ENCODE measurements at regions not wholly inside any gene's neighbourhood (a gene's known extent, or its start where the extent isn't known, plus 50 kb on each side); places are given as distances from the start of the nearest gene placed in this dataset.

DNA sequence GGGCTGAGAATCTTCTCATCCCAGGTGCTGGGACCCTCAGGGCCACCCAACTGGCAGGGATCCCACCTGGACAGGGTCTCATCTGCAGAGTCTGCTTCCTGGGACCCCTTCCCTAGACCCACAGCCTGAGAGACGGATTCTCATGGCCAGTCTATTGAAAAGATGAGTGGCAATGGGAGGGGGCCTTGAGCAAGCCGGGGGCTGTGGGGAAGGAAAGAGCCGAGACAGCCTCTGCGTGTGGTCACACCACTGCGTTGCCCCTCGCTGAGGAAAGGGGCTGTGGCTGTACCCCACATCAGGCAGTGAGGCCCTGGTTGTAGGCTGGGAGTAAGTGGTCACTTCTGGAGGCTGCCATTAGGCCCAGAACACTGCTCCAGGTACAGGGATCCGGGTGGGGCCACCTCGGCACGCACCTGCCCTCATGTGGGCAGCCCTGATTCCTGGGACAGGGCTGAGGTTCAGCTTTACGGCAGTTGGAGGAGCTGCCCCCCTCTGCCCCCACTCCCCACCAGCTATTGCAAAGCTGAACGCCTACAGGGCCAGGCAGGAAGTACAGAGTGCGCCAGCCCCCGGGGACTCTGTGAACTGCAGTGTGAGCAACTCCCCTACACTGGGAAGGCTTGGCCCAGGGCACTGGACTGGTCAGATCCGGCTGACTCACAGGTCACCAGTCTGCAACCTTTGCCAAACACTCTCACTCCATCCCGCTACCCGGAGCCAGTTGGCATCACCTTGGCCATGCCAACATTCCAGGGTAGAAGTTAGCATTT lies 106.9 kb downstream of the RIPK4 start:
- intact Hi-C loops (cut with DNase I) = no loop called here
- DNase-seq (ENCODE audit: low spot score) = no peak
- ATAC-seq = peak; percentile 78

DNA sequence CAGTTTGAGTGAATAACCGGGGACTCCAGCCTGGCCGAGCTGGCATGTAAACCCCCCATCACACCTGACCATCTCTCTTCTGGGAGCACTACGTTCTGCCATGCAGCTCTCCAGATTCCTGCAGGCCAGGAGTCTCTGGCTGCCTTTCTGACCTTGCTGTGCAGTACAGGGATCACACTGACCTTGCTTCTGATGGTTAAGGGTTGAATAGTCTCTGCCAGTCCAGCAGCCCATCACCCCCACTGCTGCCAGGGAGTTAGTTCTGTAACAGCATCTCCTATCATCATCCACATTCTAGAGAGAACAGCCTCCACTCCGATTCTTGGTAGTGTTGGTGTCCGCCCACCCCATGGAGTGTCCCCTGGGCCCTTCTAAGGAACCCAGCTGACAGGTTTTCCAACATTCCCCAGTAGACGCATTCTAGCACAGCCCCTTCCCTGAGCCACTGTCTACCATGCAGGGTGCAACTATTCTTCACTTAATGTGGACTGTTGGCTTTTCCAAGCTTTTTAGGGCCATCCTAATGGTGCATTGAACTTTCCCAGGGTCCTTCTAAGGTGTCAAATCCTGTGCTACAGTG lies 109.8 kb downstream of the RIPK4 start:
- intact Hi-C loops (cut with DNase I) = no loop called here
- DNase-seq (ENCODE audit: low spot score) = no peak
- no peak for ATAC-seq

DNA sequence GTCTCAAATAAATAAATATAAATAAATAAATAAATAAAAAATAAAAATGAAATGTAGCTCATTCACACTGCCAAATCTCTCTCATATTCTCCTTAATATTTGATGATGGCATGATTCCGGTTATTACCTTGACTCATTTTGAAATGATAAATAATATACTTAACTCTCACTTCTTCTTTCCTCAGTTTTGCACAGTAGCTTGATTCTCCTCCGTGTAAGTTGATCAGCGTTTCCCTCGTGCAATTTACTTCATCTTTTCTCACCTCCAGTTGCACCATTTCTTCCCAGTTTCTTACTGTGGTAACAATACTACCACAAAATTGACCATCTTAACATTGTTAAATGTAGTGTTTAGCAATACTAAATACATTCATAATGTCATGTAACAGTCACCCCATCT lies 111.6 kb downstream of the RIPK4 start:
- DNase-seq (ENCODE audit: low spot score) (no peak), ATAC-seq (no peak)
- intact Hi-C loops (cut with DNase I) = no loop called here

DNA sequence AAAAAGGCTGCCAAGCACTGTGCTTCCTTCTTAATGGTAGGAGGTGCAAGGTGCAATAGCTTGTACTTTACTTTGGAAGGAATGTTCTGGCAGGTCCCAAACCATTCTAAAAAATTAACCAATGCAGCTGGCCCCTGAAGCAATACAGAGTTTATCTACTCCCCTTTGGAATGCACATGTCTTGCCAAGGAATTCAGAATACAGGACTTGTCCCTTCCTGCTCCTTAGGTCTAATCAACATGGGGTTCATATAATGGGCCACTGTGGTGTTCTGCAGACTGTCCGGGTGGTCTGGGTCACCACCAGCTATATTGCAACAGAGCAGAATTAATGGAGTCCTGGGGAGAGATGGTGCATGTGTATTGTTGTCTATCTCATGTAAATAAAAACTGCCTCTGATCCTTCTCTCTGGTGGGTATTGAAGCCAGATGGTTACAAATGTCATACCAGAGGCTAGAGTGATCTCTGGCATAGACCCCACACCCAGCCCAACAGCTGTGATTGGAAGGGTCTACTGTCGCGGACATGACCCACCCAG lies 112.8 kb downstream of the RIPK4 start:
- DNase-seq (ENCODE audit: low spot score) = no peak
- intact Hi-C loops (cut with DNase I) = no loop called here
- peak; percentile 76 for ATAC-seq

DNA sequence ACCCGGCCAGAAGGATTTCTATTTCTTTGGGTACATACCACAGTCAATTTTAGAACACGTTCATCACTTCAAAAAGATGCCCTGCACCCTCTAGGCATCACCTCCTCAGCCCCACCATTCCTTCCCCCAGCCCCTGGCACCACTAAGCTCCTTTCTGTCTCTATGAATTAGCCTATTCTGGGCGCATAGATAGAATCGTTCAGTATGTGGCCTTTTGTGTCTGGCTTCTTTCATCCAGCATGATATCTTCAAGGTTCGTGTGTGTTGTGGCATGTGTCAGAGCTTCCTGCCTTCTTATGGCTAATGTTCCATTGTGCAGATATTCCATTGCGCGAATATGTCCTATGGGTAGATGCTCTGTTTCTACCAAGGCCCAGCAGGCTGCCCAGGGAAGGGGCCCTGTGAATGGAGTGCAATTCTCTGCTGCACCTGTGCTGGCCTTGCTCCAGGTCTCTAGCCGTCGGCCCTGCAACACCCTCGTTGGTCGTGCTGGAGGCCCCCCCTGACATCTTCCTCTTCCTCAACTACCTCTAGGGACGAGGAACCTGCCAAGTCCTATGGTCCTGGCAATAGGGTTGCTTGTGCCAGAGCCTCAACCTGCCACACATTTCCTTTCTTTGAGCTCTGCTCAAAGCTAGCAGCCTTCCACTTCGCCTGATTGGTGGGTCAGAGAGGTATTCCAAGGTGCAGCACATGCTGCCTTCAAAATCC lies 113.5 kb downstream of the RIPK4 start:
- intact Hi-C loops (cut with DNase I) = no loop called here
- DNase-seq (ENCODE audit: low spot score) (no peak), ATAC-seq (no peak)

DNA sequence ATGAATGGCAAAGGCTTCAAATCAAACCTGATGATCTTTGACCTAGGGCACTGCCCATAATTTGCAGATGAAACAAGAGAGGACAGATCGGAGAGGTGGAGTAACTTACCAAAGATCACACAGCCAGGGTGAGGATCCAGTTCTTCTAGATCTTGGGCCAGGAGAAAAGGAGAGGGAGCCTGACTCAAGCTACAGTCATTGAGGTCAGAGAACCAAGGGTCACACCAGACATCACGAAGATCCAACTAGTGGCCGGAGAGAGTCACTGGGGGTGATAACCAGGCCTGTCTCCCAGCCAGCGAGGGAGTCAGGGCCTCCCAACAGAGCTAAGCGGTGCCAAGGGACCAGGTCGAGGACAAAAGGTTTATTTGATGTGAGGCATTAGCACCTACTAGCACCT lies 115.0 kb downstream of the RIPK4 start:
- DNase-seq (ENCODE audit: low spot score) = no peak
- no peak for ATAC-seq
- intact Hi-C loops (cut with DNase I) = no loop called here

DNA sequence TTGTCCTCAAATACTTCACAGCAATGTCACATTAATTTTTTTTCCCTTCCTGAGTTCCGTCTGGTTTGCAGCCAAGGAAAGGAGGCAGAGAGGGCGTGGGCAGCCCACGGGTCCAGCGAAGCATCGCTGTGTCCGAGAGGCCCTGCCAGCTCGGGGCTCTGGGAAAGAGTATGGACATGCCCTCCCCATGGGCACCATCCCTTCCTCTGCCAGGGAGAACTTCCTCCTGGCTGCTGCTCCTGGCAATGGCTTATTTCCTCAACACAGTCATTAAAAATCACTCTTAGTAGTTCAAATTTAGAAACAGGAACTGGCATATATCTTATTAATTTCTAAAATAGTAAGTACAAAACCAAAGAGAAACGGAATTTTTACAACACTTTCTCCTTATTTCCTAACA lies 115.4 kb downstream of the RIPK4 start:
- ATAC-seq (no peak), DNase-seq (ENCODE audit: low spot score) (peak; percentile 43)
- intact Hi-C loops (cut with DNase I) = no loop called here

DNA sequence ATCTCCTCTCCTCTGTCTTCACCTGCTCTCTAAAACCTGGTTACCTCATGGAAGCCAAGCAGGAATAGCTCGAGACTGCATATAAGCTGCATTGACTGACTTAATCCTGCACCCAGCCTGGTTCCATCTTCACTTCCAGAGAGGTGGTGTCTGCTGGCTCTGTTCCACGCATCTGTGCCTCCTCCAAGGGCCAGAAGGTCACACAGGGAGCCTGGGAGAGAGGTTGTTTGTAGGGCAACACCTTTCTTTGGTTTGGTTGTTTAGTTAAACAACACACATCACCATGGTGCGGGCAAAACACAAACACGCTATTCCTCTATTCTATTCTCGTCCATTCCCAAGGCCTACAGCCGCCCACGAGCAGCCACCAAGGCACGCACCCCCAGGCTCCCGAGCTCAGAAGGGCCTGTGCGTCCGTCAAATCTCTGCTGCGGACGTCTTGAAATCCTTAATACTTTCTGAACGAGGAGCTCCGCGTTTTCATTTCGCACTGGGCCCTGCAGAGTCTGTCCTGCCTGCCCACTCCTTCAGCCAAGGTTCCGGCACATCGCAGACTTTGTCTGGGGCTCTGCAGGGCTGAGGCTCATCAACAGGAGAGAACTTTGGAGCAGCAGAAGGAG lies 116.2 kb downstream of the RIPK4 start:
- peak; percentile 51 for DNase-seq (ENCODE audit: low spot score)
- intact Hi-C loops (cut with DNase I) = no loop called here
- no peak for ATAC-seq

DNA sequence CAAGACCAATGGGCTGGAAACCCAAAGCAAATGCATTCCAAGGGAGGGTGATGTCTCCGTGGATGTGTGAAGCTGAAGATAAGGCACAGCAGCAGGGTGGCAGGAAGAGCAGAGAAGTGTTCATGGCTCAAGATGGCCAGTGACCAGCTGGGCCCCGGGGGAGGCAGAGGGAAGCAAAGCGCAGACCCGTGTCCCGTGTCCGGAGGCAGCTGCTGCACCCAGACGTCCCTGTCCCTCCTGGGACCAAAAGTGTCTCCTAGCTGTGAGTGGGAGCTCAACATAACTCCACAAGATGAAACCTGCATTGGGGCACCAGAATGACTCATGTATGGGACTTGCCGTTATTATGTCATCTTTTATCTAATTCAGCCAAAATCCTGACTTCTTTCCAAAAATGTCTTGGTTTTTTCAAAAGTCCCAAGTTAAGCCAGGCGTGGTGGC lies 118.2 kb downstream of the RIPK4 start:
- intact Hi-C loops (cut with DNase I) = no loop called here
- DNase-seq (ENCODE audit: low spot score) (no peak), ATAC-seq (no peak)

DNA sequence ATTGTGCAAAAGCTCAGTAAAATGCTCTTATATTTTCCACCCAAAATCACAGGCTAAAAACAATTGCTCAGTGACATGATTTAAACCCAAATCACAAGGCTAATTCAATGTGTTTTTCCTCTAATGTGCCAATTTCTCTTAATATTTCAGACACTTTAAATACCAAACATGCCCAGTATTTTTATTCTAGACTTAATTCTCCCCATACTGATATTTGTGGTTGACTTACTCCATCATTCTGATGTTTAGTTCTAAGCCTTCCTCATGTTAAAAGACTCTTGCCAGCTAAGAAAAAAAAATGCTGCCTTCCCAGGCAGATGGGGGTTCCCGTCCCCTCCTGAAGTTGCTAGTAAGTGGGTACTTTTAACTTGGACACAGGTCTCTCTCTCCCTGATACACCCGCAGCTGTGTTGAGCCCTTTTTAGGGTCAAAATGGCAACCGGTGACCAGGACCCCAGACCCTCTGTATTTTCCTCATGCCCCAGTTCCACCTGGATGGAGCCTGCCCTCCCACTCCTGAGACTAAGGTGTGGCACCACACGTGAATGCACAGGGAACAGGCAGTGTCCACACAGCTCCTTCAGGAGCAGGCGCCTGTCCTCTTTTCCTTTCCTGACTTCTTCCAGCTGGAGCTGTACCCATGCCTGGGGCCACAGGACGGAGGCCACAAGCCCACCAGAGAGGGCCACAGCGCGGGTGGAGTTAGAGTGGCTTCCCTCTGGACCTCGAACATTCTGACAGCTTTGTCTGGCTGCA lies 118.9 kb downstream of the RIPK4 start:
- no peak for ATAC-seq
- intact Hi-C loops (cut with DNase I) = no loop called here
- no peak for DNase-seq (ENCODE audit: low spot score)

DNA sequence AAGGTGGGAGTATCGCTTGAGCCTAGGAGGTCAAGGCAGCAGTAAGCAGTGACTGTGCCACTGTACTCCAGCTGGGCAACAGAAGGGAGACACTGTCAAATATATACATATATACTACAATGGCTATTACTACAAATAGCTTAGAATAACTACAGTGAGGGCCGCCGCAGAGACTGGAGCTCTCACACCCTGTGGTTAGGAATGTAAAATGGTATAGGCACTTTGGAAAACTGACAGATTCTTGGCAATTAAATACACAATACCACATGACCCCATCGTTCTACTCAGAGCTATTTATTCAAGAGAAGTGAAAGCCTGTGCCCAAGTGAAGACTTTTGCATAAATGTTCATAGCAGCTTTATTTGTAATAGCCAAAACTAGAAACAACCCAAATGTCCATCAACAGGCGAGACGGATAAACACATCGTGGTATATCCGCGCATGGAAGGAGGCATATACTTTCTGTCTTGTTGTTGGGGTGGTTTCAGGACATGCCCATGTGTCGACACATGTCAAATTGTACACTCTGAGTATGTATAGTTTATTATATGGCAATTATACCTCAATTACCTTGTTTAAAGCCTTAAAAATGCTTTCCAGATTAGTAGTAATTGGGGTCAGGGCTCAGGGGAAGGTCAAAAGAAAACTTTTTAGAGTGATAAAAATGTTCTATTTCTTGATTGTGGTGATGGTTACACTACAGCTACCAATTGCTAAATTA lies 123.4 kb downstream of the RIPK4 start:
- intact Hi-C loops (cut with DNase I) = no loop called here
- DNase-seq (ENCODE audit: low spot score) = peak; percentile 45
- no peak for ATAC-seq

DNA sequence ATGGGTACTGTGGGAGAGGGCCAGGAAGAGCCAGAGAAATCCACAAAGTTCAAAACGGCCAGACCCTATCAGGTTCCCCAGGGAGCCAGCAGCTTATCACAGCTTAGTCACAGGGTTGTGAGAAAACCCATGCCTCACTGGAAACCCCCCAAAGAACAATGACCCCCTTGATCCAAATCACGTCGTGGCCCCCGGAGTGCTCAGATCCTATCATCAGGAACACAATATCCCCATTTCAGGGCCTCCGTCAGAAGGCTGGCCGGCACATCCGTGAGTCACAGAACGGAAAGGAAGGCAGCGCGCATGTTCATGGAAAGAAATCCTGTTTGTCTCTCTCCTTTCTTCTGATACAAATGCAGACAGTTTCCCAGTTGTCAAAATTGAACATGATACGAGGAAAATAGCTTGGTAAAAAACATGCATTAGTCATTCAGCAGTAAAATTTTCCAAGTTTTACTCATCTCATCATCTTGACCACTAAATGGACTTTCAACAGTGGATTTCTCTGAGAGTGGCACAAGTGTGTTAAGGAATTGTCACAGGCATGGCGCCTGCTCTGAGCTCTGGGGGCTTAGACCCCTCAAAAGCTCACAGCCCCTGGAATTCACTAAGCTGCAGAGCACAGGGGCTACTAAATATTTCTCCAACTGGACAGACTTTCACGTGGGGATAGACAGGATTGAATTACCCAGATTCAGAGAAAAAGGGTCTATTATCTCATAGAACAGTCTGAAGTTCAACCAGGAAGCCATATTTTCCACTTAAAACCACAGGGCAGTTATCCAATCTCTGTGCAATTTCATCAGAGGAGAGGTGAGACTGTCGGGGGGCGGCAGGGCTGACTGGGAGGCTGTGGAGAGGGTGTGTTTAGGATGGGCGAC lies 124.8 kb downstream of the RIPK4 start:
- intact Hi-C loops (cut with DNase I) = no loop called here
- DNase-seq (ENCODE audit: low spot score) = peak; percentile 79

DNA sequence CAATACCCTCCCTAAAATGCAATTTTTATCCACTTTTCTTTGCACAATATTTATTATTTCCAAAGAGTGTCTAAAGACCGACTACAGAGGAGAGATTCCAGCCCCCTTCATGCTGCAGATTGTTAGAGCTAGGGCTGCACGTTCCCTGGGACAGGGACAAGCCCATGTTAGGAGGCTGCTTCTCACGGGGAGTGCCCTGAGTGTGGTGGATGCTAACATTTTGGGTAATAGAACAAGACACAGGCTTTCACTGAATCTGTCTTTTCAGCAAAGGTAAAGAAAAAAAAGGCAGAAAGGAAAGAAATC lies 125.4 kb downstream of the RIPK4 start:
- intact Hi-C loops (cut with DNase I) = no loop called here
- ATAC-seq = peak; percentile 23
- DNase-seq (ENCODE audit: low spot score) = no peak

More for the DNA sequence above, 124.8 kb downstream of the RIPK4 start:
- peak; percentile 92 for ATAC-seq

DNA sequence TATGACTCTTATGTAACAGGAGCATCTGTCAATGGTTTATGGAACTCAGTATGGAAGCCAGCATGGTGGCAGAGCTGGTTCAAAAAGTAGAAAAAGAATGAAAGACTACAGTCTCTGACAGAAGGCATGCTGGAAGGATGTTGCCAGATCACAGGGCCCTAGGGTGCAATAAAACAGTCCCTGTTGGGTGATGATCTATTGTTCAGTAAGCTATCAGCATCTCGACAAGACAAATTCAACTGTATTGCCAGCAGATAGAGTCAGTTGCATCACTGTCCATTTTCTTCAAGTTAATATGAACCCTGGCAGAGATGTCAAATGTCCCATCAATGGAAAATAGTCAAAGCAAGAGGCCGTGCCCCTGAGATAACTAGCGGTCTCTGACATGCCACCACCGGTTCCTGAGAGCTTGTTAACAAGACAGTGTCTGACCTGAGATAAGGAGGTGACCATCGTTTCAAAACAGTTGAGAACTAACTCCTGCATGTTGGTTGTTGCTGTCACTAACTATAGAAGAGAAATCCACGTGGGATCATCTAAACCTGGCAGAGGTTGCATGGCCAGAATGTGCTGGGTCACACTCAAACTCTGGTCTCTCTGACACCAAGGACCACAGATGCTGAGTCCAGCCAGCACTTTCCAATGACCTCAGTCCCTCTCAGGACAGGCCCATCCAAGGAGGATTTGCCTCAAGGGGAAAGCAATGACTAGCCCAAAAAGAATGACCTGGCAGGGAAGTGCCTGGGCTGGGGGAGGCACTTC lies 125.9 kb downstream of the RIPK4 start:
- DNase-seq (ENCODE audit: low spot score) (peak; percentile 32), ATAC-seq (peak; percentile 38)
- intact Hi-C loops (cut with DNase I) = no loop called here

DNA sequence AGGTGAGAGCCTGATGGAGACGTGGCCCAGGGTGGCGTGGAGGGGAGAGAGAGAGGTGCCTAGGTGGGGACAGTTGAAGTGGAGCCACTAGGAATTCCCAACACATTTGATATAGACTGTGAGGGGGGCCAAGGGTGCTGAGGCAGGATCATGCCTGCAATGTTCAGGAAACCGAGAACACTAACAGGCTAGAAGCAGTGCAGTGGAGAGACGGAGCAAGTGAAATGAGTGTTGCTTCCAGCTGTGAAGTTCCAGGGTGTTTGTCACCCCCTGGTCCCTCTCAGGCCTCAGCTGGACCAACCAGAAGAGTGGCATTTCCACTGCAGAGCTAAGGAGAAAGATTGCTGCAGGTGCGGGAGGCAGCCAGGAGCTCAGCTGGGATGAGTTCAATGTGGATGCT lies 127.1 kb downstream of the RIPK4 start:
- intact Hi-C loops (cut with DNase I) = no loop called here
- ATAC-seq (no peak), DNase-seq (ENCODE audit: low spot score) (peak; percentile 34)

DNA sequence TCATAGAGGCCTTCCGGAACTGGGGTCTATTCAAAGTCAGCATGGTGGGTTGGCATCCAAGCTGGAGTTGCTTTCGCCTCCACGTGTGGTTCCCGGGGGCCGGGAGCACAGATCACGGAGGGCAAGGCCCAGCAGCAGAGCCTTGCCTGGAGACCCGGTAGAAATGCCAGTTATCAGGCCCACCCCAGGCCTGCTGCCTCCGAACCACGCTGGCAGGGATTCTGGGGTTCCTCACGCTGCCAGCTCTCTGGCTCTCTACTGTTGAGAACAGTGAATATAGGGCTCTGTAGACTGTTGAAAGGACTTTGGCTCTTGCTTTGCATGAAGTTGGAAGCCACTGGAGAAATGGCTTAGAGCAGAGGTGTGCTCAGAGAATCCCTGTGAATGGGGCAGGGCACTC lies 127.5 kb downstream of the RIPK4 start:
- ATAC-seq = no peak
- intact Hi-C loops (cut with DNase I) = no loop called here

More for the DNA sequence above, 127.5 kb downstream of the RIPK4 start:
- DNase-seq (ENCODE audit: low spot score) = peak; percentile 19
